Endothelial cell (in vitro differentiated cells): ENCODE measurements at regions not wholly inside any gene's neighbourhood (a gene's known extent, or its start where the extent isn't known, plus 50 kb on each side); places are given as distances from the start of the nearest gene placed in this dataset.

Experiments
- DNase-seq: peaks from one replicate; pipeline ENCODE4 v3.0.0; 2021; ENCODE audit warnings: low spot score
- H3K27ac Mint-ChIP-seq: one replicate; pipeline ENCODE4 v1.8.0; 2021; ENCODE audit warnings: mixed read lengths, inconsistent platforms; ENCODE audit not compliant: unreplicated experiment
- H3K27me3 Mint-ChIP-seq: one replicate; pipeline ENCODE4 v1.8.0; 2021; ENCODE audit warnings: mild to moderate bottlenecking, moderate library complexity, mixed read lengths, inconsistent platforms; ENCODE audit not compliant: unreplicated experiment
- H3K36me3 Mint-ChIP-seq: one replicate; pipeline ENCODE4 v1.8.0; 2021; ENCODE audit warnings: mild to moderate bottlenecking, low read depth, mixed read lengths, inconsistent platforms; ENCODE audit not compliant: unreplicated experiment
- H3K4me1 Mint-ChIP-seq: one replicate; pipeline ENCODE4 v1.8.0; 2021; ENCODE audit warnings: mild to moderate bottlenecking, mixed read lengths, inconsistent platforms; ENCODE audit not compliant: unreplicated experiment
- H3K4me3 Mint-ChIP-seq: one replicate; pipeline ENCODE4 v1.8.0; 2021; ENCODE audit warnings: mild to moderate bottlenecking, mixed read lengths, inconsistent platforms; ENCODE audit not compliant: unreplicated experiment
- H3K9me3 Mint-ChIP-seq: one replicate; pipeline ENCODE4 v1.8.0; 2021; ENCODE audit warnings: mixed read lengths, inconsistent platforms; ENCODE audit not compliant: unreplicated experiment
- CTCF ChIP-seq: fragments of 200-600 bp; sonication (generic); IDR thresholded peaks from one replicate; pipeline ENCODE4 v1.5.0; 2021; ENCODE audit warnings: antibody characterized with exemption; ENCODE audit not compliant: unreplicated experiment

- Mint-ChIP-seq H3K36me3 (no peaks in the 10 kb centered on the region), H3K4me3 (no peak overlapping the region), H3K9me3 (no peaks in the 10 kb centered on the region), H3K27me3 (peaks cover 2% of the 10 kb centered on the region), H3K4me1 (no peaks in the 10 kb centered on the region), H3K27ac (no peak overlapping the region)
- TF ChIP-seq CTCF, result no peak
- DNase-seq, result no peak
These were observed 1652.3 kb upstream of the SLC39A10 start for GRCh38 chr2:194004590-194005206.

DNA sequence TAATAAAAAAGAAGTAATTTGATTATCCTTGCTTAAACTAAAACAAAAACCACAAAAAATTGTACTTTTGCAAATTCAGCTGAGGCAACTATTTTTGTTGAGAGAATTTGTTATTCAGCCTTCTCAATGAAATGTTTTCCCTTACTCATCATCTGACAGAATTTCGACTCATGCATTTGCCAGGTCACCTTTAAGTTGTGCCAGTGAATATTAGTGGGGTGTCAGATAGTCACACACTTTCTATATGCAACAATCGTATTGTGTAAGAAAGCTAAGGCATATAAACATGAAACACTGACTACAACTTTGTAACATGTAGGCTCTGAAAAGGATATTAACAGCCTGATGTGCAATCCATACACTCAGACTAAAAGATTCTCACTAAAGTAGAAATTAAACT lies 1653.1 kb upstream of the SLC39A10 start:
- no peaks in the 10 kb centered on the region for H3K4me1 Mint-ChIP-seq
- H3K4me3 Mint-ChIP-seq, result no peak overlapping the region
- H3K36me3 Mint-ChIP-seq, result no peaks in the 10 kb centered on the region
- TF ChIP-seq CTCF, result no peak
- H3K9me3 Mint-ChIP-seq, result no peaks in the 10 kb centered on the region
- H3K27me3 Mint-ChIP-seq, result peaks cover 2% of the 10 kb centered on the region
- H3K27ac Mint-ChIP-seq, result no peak overlapping the region
- no peak for DNase-seq

GRCh38 chr2:194002699-194003368 lies 1654.2 kb upstream of the SLC39A10 start:
- Mint-ChIP-seq H3K4me3 (no peak overlapping the region), H3K36me3 (no peaks in the 10 kb centered on the region), H3K27me3 (peaks cover 2% of the 10 kb centered on the region), H3K4me1 (no peaks in the 10 kb centered on the region), H3K9me3 (no peaks in the 10 kb centered on the region), H3K27ac (no peak overlapping the region)
- no peak for DNase-seq
- no peak for TF ChIP-seq CTCF

- no peaks in the 10 kb centered on the region for H3K27me3 Mint-ChIP-seq
- H3K4me1 Mint-ChIP-seq, result no peaks in the 10 kb centered on the region
These were observed 1666.2 kb upstream of the SLC39A10 start for GRCh38 chr2:193990868-193991267.

More at GRCh38 chr2:193990868-193991267, 1666.2 kb upstream of the SLC39A10 start:
- H3K36me3 Mint-ChIP-seq, result no peaks in the 10 kb centered on the region
- H3K4me3 Mint-ChIP-seq, result no peak overlapping the region
- H3K9me3 Mint-ChIP-seq, result no peaks in the 10 kb centered on the region
- TF ChIP-seq CTCF, result no peak
- H3K27ac Mint-ChIP-seq, result no peak overlapping the region
- no peak for DNase-seq
